B cell (primary cell): ENCODE measurements at regions not wholly inside any gene's neighbourhood (a gene's known extent, or its start where the extent isn't known, plus 50 kb on each side); places are given as distances from the start of the nearest gene placed in this dataset.

ENCODE experiments used
- ATAC-seq: fragments of 200-7000 bp; cut with Tn5 transposase; one replicate; pipeline ENCODE4 v1.10.0; 2021; ENCODE audit warnings: low read depth, mild to moderate bottlenecking, moderate number of reproducible peaks, moderate library complexity
- CTCF ChIA-PET: fragments of 350-600 bp; sonication (Branson Sonifier 250); formaldehyde crosslinking; loops from one replicate; lab custom pipeline; 2021; ENCODE audit warnings: antibody characterized with exemption, inconsistent platforms; lab: Charles Lee
- POLR2A ChIA-PET: fragments of 350-600 bp; sonication (Branson Sonifier 250); formaldehyde crosslinking; loops from one replicate; lab custom pipeline; 2021; ENCODE audit warnings: antibody characterized with exemption; lab: Charles Lee
- DNase-seq: peaks from one replicate; pipeline ENCODE4 v3.0.0; 2013
- H2AFZ ChIP-seq: 2 replicates; pipeline ENCODE4 v1.6.1; 2012; ENCODE audit warnings: mild to moderate bottlenecking, low read depth, low read length; ENCODE audit not compliant: insufficient read depth, poor library complexity, severe bottlenecking
- H3K27ac ChIP-seq, 2 donors: 1 replicate in 1 of 2; 2 replicates in 1 of 2; pipeline ENCODE4 v1.5.1; 2012 to 2013; ENCODE audit warnings: low read length in 2 of 2, mild to moderate bottlenecking in 2 of 2, moderate library complexity in 1 of 2
- H3K27me3 ChIP-seq, 4 experiments: fragments of 200-600 bp in 1 of 4; sonication (generic) in 1 of 4; replicated peaks in 1 of 4; 1 replicate in 2 of 4; 2 replicates in 2 of 4; pipeline versions ENCODE4 v1.6.1 to v1.7.0; 2013 to 2016; ENCODE audit warnings: low read length in 3 of 4, mild to moderate bottlenecking in 2 of 4, mixed read lengths in 1 of 4, moderate library complexity in 1 of 4; ENCODE audit not compliant: insufficient read depth in 4 of 4, control insufficient read depth in 3 of 4; ENCODE audit errors: control extremely low read depth in 1 of 4
- H3K36me3 ChIP-seq, 2 experiments: replicated peaks in 1 of 2; 1 replicate in 1 of 2; 2 replicates in 1 of 2; pipeline versions ENCODE4 v1.6.1 to v1.7.1; 2013; ENCODE audit warnings: low read length in 1 of 2; ENCODE audit not compliant: insufficient read depth in 2 of 2, control insufficient read depth in 1 of 2; ENCODE audit errors: control extremely low read depth in 1 of 2, extremely low read depth in 1 of 2
- H3K4me1 ChIP-seq, 2 donors: fragments of 200-600 bp in 1 of 2; sonication (generic) in 1 of 2; 1 replicate in 1 of 2; 2 replicates in 1 of 2; pipeline versions ENCODE4 v1.5.1 to v1.6.1; 2013 to 2017; ENCODE audit warnings: low read length in 2 of 2; ENCODE audit not compliant: control insufficient read depth in 2 of 2, insufficient read depth in 2 of 2
- H3K4me2 ChIP-seq: replicated peaks from 2 replicates; pipeline ENCODE3; 2012; ENCODE audit warnings: mild to moderate bottlenecking, low read depth, low read length; ENCODE audit not compliant: poor library complexity, severe bottlenecking
- H3K4me3 ChIP-seq, 5 experiments: fragments of 200-600 bp in 1 of 5; sonication (generic) in 1 of 5; 1 replicate in 3 of 5; 2 replicates in 2 of 5; pipeline versions ENCODE4 v1.5.1 to v1.7.0; 2011 to 2016; ENCODE audit warnings: low read length in 4 of 5, mild to moderate bottlenecking in 4 of 5, low read depth in 2 of 5, control low read depth in 1 of 5, moderate library complexity in 1 of 5; ENCODE audit not compliant: insufficient read depth in 1 of 5; ENCODE audit errors: control extremely low read depth in 1 of 5, extremely low read depth in 1 of 5
- H3K79me2 ChIP-seq: fragments of 200-600 bp; sonication (generic); one replicate; pipeline ENCODE4 v1.6.0; 2016; ENCODE audit warnings: low read length; ENCODE audit not compliant: control insufficient read depth, insufficient read depth
- H3K9ac ChIP-seq: fragments of 200-600 bp; sonication (generic); 2 replicates; pipeline ENCODE4 v1.6.1; 2017; ENCODE audit warnings: mild to moderate bottlenecking, low read length, moderate library complexity
- H3K9me3 ChIP-seq, 3 donors: one replicate each; pipeline versions ENCODE4 v1.6.1 to v1.7.1; 2013; ENCODE audit warnings: low read length in 2 of 3; ENCODE audit not compliant: control insufficient read depth in 2 of 3, insufficient read depth in 1 of 3; ENCODE audit errors: control extremely low read depth in 1 of 3
- H4K20me1 ChIP-seq: 2 replicates; pipeline ENCODE4 v1.6.0; 2012; ENCODE audit warnings: mild to moderate bottlenecking, low read length; ENCODE audit not compliant: insufficient read depth, control insufficient read depth, poor library complexity, severe bottlenecking
- H3K27ac Mint-ChIP-seq: one replicate; pipeline ENCODE4 v1.8.0; 2021; ENCODE audit warnings: mixed read lengths
- H3K27me3 Mint-ChIP-seq: one replicate; pipeline ENCODE4 v1.8.0; 2021; ENCODE audit warnings: mixed read lengths
- H3K4me1 Mint-ChIP-seq: one replicate; pipeline ENCODE4 v1.8.0; 2021; ENCODE audit warnings: mixed read lengths
- H3K4me3 Mint-ChIP-seq: one replicate; pipeline ENCODE4 v1.8.0; 2021; ENCODE audit warnings: mixed read lengths
- H3K9me3 Mint-ChIP-seq: one replicate; pipeline ENCODE4 v1.8.0; 2022; ENCODE audit warnings: mixed read lengths; ENCODE audit not compliant: insufficient read depth
- CTCF ChIP-seq: fragments of 200-600 bp; IDR thresholded peaks from one replicate; pipeline ENCODE4 v1.8.0; 2022; ENCODE audit warnings: antibody characterized with exemption, mild to moderate bottlenecking
- EZH2 ChIP-seq: IDR thresholded peaks from 2 replicates; pipeline ENCODE4 v1.6.1; 2012; ENCODE audit warnings: borderline replicate concordance, low read depth, mild to moderate bottlenecking, moderate library complexity, low read length; ENCODE audit not compliant: insufficient read depth, poor library complexity, severe bottlenecking
- WGBS: methylation state at CpG from one replicate; pipeline ENCODE4 v1.1.5; 2013; ENCODE audit warnings: missing lambda C conversion rate; ENCODE audit not compliant: insufficient coverage; 5-methylcytosine and 5-hydroxymethylcytosine counted together
- intact Hi-C: fragments of 100-400 bp; cut with micrococcal nuclease; formaldehyde crosslinking; loops from one replicate; pipeline ENCODE4 v1.10.0; 2022

- no peak overlapping the region for H3K4me3 ChIP-seq
- DNase-seq (no peak), ATAC-seq (no peak)
- peaks cover 0 to 1% (median 0%) of the 10 kb centered on the region in 3 donors for H3K9me3 ChIP-seq
- POLR2A ChIA-PET, result no interaction called here
- Mint-ChIP-seq H3K27me3 (peaks cover 15% of the 10 kb centered on the region), H3K4me1 (no peaks in the 10 kb centered on the region), H3K27ac (no peak overlapping the region), H3K4me3 (no peak overlapping the region), H3K9me3 (no peaks in the 10 kb centered on the region)
- no CpG with 5 or more reads among the region's 4 CpGs for WGBS
- CTCF ChIA-PET, result interaction anchor here (1.0 kb wide), 1 partner anchor 14 kb away, joined by 3 read pairs; no protein-coding TSS in a partner anchor
- H4K20me1 ChIP-seq, result no peaks in the 10 kb centered on the region
- H3K27me3 ChIP-seq, result peaks cover 0 to 3% (median 0%) of the 10 kb centered on the region in 4 experiments
- no peaks in the 10 kb centered on the region for H3K4me1 ChIP-seq
- H3K4me2 ChIP-seq, result no peak overlapping the region
- no peaks in the 10 kb centered on the region for H3K36me3 ChIP-seq
- no peaks in the 10 kb centered on the region for H3K79me2 ChIP-seq
- intact Hi-C loops, result no loop called here
- H3K27ac ChIP-seq, result no peak overlapping the region
- no peak for TF ChIP-seq EZH2
- no peak for TF ChIP-seq CTCF
- H3K9ac ChIP-seq, result no peak overlapping the region
- H2AFZ ChIP-seq, result no peak overlapping the region
Measured at GRCh38 chr1:222275001-222275728, 272.7 kb downstream of the HHIPL2 start.
